Muscle layer of duodenum (tissue), 2 donors: ENCODE measurements at regions not wholly inside any gene's neighbourhood (a gene's known extent, or its start where the extent isn't known, plus 50 kb on each side); places are given as distances from the start of the nearest gene placed in this dataset.

ENCODE experiments used
- H3K27ac ChIP-seq: one replicate; pipeline ENCODE4 v1.7.0; 2013; ENCODE audit warnings: mild to moderate bottlenecking, low read length
- H3K27me3 ChIP-seq: one replicate; pipeline ENCODE4 v1.7.0; 2013; ENCODE audit warnings: low read depth, mild to moderate bottlenecking, control low read depth, low read length
- H3K36me3 ChIP-seq, 2 donors: one replicate each; pipeline ENCODE4 v1.7.0; 2013; ENCODE audit warnings: low read length in 2 of 2, control low read depth in 1 of 2, mild to moderate bottlenecking in 1 of 2; ENCODE audit not compliant: insufficient read depth in 2 of 2, control insufficient read depth in 1 of 2
- H3K4me1 ChIP-seq, 2 donors: one replicate each; pipeline ENCODE4 v1.7.0; 2013; ENCODE audit warnings: low read length in 2 of 2, mild to moderate bottlenecking in 2 of 2, control low read depth in 1 of 2, moderate library complexity in 1 of 2; ENCODE audit not compliant: insufficient read depth in 2 of 2, control insufficient read depth in 1 of 2
- H3K4me3 ChIP-seq, 2 donors: one replicate each; pipeline ENCODE4 v1.7.0; 2013; ENCODE audit warnings: low read length in 2 of 2, low read depth in 1 of 2, mild to moderate bottlenecking in 1 of 2
- H3K9me3 ChIP-seq, 2 donors: one replicate each; pipeline ENCODE4 v1.7.0; 2013; ENCODE audit warnings: low read length in 2 of 2, control low read depth in 1 of 2, mild to moderate bottlenecking in 1 of 2; ENCODE audit not compliant: control insufficient read depth in 1 of 2
- donor health status: healthy.

GRCh38 chr12:93322784-93323183 lies 54.9 kb upstream of the NUDT4 start:
- Histone ChIP-seq H3K4me3 (no peak overlapping the region), H3K36me3 (no peaks in the 10 kb centered on the region), H3K4me1 (no peaks in the 10 kb centered on the region), H3K27me3 (no peaks in the 10 kb centered on the region), H3K27ac (no peak overlapping the region), H3K9me3 (no peaks in the 10 kb centered on the region)

GRCh38 chr12:93323625-93324329 lies 53.9 kb upstream of the NUDT4 start:
- Histone ChIP-seq H3K9me3 (no peaks in the 10 kb centered on the region), H3K27me3 (no peaks in the 10 kb centered on the region), H3K27ac (no peak overlapping the region), H3K4me1 (no peaks in the 10 kb centered on the region), H3K36me3 (no peaks in the 10 kb centered on the region), H3K4me3 (no peak overlapping the region)

- Histone ChIP-seq H3K9me3 (no peaks in the 10 kb centered on the region), H3K27ac (no peak overlapping the region), H3K4me1 (no peaks in the 10 kb centered on the region), H3K36me3 (no peaks in the 10 kb centered on the region), H3K27me3 (no peaks in the 10 kb centered on the region), H3K4me3 (no peak overlapping the region)
These were observed 51.9 kb upstream of the NUDT4 start for GRCh38 chr12:93325855-93326254.
